Esophagus squamous epithelium (tissue), 5 donors: ENCODE measurements at regions not wholly inside any gene's neighbourhood (a gene's known extent, or its start where the extent isn't known, plus 50 kb on each side); places are given as distances from the start of the nearest gene placed in this dataset.
"Not testable (repeated sequence)": the region's sequence is repeated elsewhere in the genome, so short reads cannot be mapped to it uniquely, and the experiment has no call there.

ENCODE experiments used
- DNase-seq: peaks from one replicate; lab custom pipeline; 2025; lab: John Stamatoyannopoulos, UW
- H3K27ac ChIP-seq, 4 donors: fragments of 200-600 bp; sonication (generic); one replicate each; pipeline ENCODE4 v1.5.1; 2016 to 2019; ENCODE audit warnings: mild to moderate bottlenecking in 1 of 4
- H3K27me3 ChIP-seq, 4 donors: fragments of 200-600 bp; sonication (generic); 1 replicate in 3 of 4; 2 replicates in 1 of 4; pipeline versions ENCODE4 v1.5.1 to v1.6.0; 2017 to 2021; ENCODE audit warnings: antibody characterized with exemption in 1 of 4
- H3K36me3 ChIP-seq, 3 donors: fragments of 200-600 bp; sonication (generic); one replicate each; pipeline ENCODE4 v1.5.1; 2016 to 2019
- H3K4me1 ChIP-seq, 3 donors: fragments of 200-600 bp; sonication (generic); one replicate each; pipeline ENCODE4 v1.5.1; 2017 to 2019
- H3K4me3 ChIP-seq, 4 donors: fragments of 200-600 bp; sonication (generic); 1 replicate in 3 of 4; 2 replicates in 1 of 4; pipeline ENCODE4 v1.5.1; 2016 to 2019; ENCODE audit warnings: mild to moderate bottlenecking in 2 of 4, moderate library complexity in 1 of 4
- H3K9me3 ChIP-seq, 3 donors: fragments of 200-600 bp; sonication (generic); one replicate each; pipeline ENCODE4 v1.5.1; 2016 to 2019
- CTCF ChIP-seq, 6 experiments: fragments of 450-650 bp in 4 of 6; fragments of 200-600 bp in 2 of 6; sonication (generic) in 2 of 6; IDR thresholded peaks; one replicate each; pipeline ENCODE4 v1.5.1; 2016 to 2019; ENCODE audit warnings: antibody characterized with exemption in 6 of 6, mild to moderate bottlenecking in 4 of 6, moderate library complexity in 4 of 6
- POLR2A ChIP-seq, 4 donors: fragments of 450-650 bp; IDR thresholded peaks; one replicate each; pipeline ENCODE4 v1.6.1; 2017; ENCODE audit warnings: antibody characterized with exemption in 4 of 4, mild to moderate bottlenecking in 4 of 4, moderate library complexity in 3 of 4
- WGBS, 2 donors: methylation state at CpG; one replicate each; pipeline ENCODE4 v1.1.5; 2018; 5-methylcytosine and 5-hydroxymethylcytosine counted together
- intact Hi-C: fragments of 100-400 bp; cut with DNase I; formaldehyde crosslinking; loops from one replicate; pipeline ENCODE4 v1.15.0; 2022
- donor health status: DM: yes; HTN: yes; CAD: no.

GRCh38 chr5:114719268-114719667 is 357.4 kb downstream of the KCNN2 start:
- Histone ChIP-seq H3K36me3 (no peaks in the 10 kb centered on the region), H3K9me3 (no peaks in the 10 kb centered on the region), H3K4me3 (no peak overlapping the region), H3K27ac (no peak overlapping the region), H3K4me1 (no peaks in the 10 kb centered on the region), H3K27me3 (no peaks in the 10 kb centered on the region)
- intact Hi-C loops = no loop called here
- no peak for DNase-seq
- TF ChIP-seq CTCF (IDR thresholded peaks at IDR 0.05) = no peak
- no peak for TF ChIP-seq POLR2A (IDR thresholded peaks at IDR 0.05)

GRCh38 chr5:114716955-114717354 is 355.1 kb downstream of the KCNN2 start:
- H3K36me3 ChIP-seq = no peaks in the 10 kb centered on the region
- WGBS, 2 donors = 63 to 79% methylated on average over 1 of the region's 1 CpG
- no peak overlapping the region for H3K27ac ChIP-seq
- no peak for TF ChIP-seq CTCF (IDR thresholded peaks at IDR 0.05)
- no peak for TF ChIP-seq POLR2A (IDR thresholded peaks at IDR 0.05)
- H3K9me3 ChIP-seq = no peaks in the 10 kb centered on the region
- H3K4me3 ChIP-seq = no peak overlapping the region
- no peaks in the 10 kb centered on the region for H3K27me3 ChIP-seq
- no peaks in the 10 kb centered on the region for H3K4me1 ChIP-seq
- no peak for DNase-seq
- intact Hi-C loops = no loop called here

- H3K36me3 ChIP-seq, DNase-seq, H3K27me3 ChIP-seq, H3K4me1 ChIP-seq, intact Hi-C loops, H3K27ac ChIP-seq, H3K4me3 ChIP-seq, H3K9me3 ChIP-seq: not testable (repeated sequence)
- WGBS, 2 donors = 89 to 97% methylated on average over 3 of the region's 31 CpGs
Observed at GRCh38 chr5:114704225-114704893, 342.5 kb downstream of the KCNN2 start.

GRCh38 chr5:114702731-114703130 is 340.9 kb downstream of the KCNN2 start:
- no peak for TF ChIP-seq POLR2A (IDR thresholded peaks at IDR 0.05)
- no peak for TF ChIP-seq CTCF (IDR thresholded peaks at IDR 0.05)
- intact Hi-C loops = no loop called here
- DNase-seq = no peak
- Histone ChIP-seq H3K36me3 (no peaks in the 10 kb centered on the region), H3K27me3 (no peaks in the 10 kb centered on the region), H3K4me1 (no peaks in the 10 kb centered on the region), H3K27ac (no peak overlapping the region), H3K9me3 (no peaks in the 10 kb centered on the region), H3K4me3 (no peak overlapping the region)
- WGBS, 2 donors = 50 to 75% methylated on average over 1 of the region's 1 CpG

DNA sequence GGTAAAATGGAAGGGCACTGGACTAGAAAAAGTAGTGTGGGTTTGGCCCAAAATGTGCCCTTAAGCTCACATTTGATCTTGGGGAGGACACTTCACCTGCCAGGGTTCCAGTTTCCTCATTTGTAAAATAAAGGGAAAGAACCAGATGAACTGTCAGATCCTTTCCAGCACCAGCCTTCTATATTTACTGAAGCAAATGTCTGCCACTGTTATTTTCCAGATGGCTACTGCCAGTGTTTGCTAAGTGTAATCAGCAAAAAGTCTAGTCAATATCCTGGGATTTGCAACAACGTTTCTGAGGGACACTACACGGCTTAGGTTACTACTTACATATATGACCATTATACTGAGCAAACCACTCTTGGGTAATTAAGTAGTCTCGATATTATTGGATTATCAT is 340.3 kb downstream of the KCNN2 start:
- H3K27ac ChIP-seq = no peak overlapping the region
- intact Hi-C loops = no loop called here
- H3K27me3 ChIP-seq = no peaks in the 10 kb centered on the region
- no peaks in the 10 kb centered on the region for H3K36me3 ChIP-seq
- WGBS, 2 donors = 40 to 80% methylated on average over 3 of the region's 3 CpGs
- no peaks in the 10 kb centered on the region for H3K4me1 ChIP-seq
- H3K4me3 ChIP-seq = no peak overlapping the region
- H3K9me3 ChIP-seq = no peaks in the 10 kb centered on the region
- DNase-seq = no peak
- TF ChIP-seq CTCF (IDR thresholded peaks at IDR 0.05) = no peak
- no peak for TF ChIP-seq POLR2A (IDR thresholded peaks at IDR 0.05)

- no peak for DNase-seq
- Histone ChIP-seq H3K9me3 (no peaks in the 10 kb centered on the region), H3K4me1 (no peaks in the 10 kb centered on the region), H3K27ac (no peak overlapping the region), H3K4me3 (no peak overlapping the region), H3K36me3 (no peaks in the 10 kb centered on the region), H3K27me3 (no peaks in the 10 kb centered on the region)
- intact Hi-C loops = no loop called here
- WGBS, 2 donors = 65 to 77% methylated on average over 3 of the region's 3 CpGs
- no peak for TF ChIP-seq CTCF (IDR thresholded peaks at IDR 0.05)
- no peak for TF ChIP-seq POLR2A (IDR thresholded peaks at IDR 0.05)
Observed at GRCh38 chr5:114700823-114701222, 339.0 kb downstream of the KCNN2 start.
